Ovary (tissue), 3 donors: ENCODE measurements at regions not wholly inside any gene's neighbourhood (a gene's known extent, or its start where the extent isn't known, plus 50 kb on each side); places are given as distances from the start of the nearest gene placed in this dataset.

ENCODE experiments used
- CTCF ChIP-seq, 3 donors: fragments of 450-650 bp in 2 of 3; fragments of 200-600 bp in 1 of 3; IDR thresholded peaks; one replicate each; pipeline versions ENCODE4 v1.5.1 to v1.8.0; 2016 to 2022; ENCODE audit warnings: antibody characterized with exemption in 3 of 3, mild to moderate bottlenecking in 1 of 3
- EP300 ChIP-seq: sonication (generic); formaldehyde crosslinking; IDR thresholded peaks from one replicate; pipeline ENCODE4 v1.6.1; 2017; ENCODE audit warnings: antibody characterized with exemption
- POLR2A ChIP-seq: fragments of 450-650 bp; IDR thresholded peaks from one replicate; pipeline ENCODE4 v1.6.1; 2017; ENCODE audit warnings: antibody characterized with exemption, mild to moderate bottlenecking, moderate library complexity
- donor health status: DM: no; HTN: no; CAD: no.

GRCh38 chr6:91088976-91089375 lies 502.1 kb upstream of the MAP3K7 start:
- TF ChIP-seq CTCF (IDR thresholded peaks at IDR 0.05) (no peak), EP300 (no peak), POLR2A (no peak)
